IPS-15b (cell line): ENCODE measurements at regions not wholly inside any gene's neighbourhood (a gene's known extent, or its start where the extent isn't known, plus 50 kb on each side); places are given as distances from the start of the nearest gene placed in this dataset.

Experiments used
- H3K27me3 ChIP-seq: one replicate; pipeline ENCODE4 v1.6.1; 2013; ENCODE audit warnings: low read length; ENCODE audit not compliant: control insufficient read depth, insufficient read depth
- H3K36me3 ChIP-seq: one replicate; pipeline ENCODE4 v1.6.1; 2013; ENCODE audit warnings: low read length; ENCODE audit not compliant: control insufficient read depth, insufficient read depth
- H3K4me1 ChIP-seq: one replicate; pipeline ENCODE4 v1.6.1; 2013; ENCODE audit warnings: mild to moderate bottlenecking, low read length; ENCODE audit not compliant: control insufficient read depth, insufficient read depth
- H3K4me3 ChIP-seq: one replicate; pipeline ENCODE4 v1.5.1; 2013; ENCODE audit warnings: low read depth, low read length
- H3K9ac ChIP-seq: one replicate; pipeline ENCODE4 v1.6.1; 2013; ENCODE audit warnings: low read depth, mild to moderate bottlenecking, low read length
- H3K9me3 ChIP-seq: one replicate; pipeline ENCODE4 v1.6.1; 2013; ENCODE audit warnings: mild to moderate bottlenecking, low read length; ENCODE audit not compliant: control insufficient read depth, insufficient read depth

DNA sequence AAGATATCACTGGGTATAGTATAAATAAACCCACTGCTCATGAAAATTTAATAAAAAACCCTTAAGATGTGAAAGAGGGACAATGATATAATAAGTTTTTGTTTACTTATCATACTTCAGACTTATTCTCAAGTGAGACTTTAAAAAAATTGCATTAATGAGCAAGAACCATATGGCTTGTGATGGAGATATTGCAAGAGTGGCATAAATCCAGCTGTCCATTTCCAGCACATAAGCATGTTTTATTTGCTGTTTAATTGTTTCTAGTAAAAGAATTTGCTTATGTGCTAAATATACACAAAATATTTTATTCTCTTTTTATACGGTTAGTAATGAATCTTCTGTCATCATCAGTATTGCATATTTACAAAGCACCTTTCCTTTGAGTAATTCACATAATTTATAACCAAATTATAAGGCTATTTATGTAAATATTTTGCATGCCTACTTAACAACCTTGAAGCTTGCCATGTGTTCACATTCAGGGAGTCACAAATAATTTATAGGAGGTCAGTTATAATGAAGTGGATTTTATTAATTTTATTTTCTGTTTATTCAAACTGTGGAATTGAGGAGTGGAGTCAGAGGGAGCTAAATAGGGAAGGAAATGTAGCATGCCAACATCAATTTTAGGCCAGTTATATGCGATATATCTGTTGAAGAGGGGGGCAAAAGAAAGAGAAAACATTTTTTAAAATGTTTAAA lies 318.5 kb upstream of the CWC22 start:
- H3K9me3 ChIP-seq: no peaks in the 10 kb centered on the region
- H3K27me3 ChIP-seq: no peaks in the 10 kb centered on the region
- no peak overlapping the region for H3K9ac ChIP-seq
- H3K36me3 ChIP-seq: no peaks in the 10 kb centered on the region
- peaks cover 4% of the 10 kb centered on the region for H3K4me1 ChIP-seq
- no peak overlapping the region for H3K4me3 ChIP-seq

GRCh38 chr2:180324182-180324581 lies 317.1 kb upstream of the CWC22 start:
- Histone ChIP-seq H3K9ac (no peak overlapping the region), H3K4me3 (no peak overlapping the region), H3K27me3 (no peaks in the 10 kb centered on the region), H3K9me3 (no peaks in the 10 kb centered on the region), H3K4me1 (peaks cover 4% of the 10 kb centered on the region), H3K36me3 (no peaks in the 10 kb centered on the region)

DNA sequence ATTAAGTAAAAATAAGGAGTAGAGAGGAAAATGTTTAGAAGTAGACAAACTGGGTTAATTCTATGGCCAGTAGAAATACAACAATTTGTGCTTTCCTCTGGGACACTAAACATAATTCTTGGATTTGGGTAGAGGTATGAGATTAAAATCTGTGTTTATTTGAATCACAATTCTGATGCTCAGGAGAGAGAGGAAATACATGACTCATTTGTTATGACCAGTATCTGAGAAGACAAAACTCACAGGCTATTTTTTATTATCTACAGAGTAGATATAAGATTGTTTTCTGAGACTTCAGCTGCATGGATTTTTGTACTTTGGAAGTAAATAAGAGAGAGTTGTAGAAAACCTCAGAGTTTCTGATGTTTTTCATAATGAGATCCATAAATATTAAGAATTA lies 315.7 kb upstream of the CWC22 start:
- Histone ChIP-seq H3K36me3 (no peaks in the 10 kb centered on the region), H3K9me3 (no peaks in the 10 kb centered on the region), H3K27me3 (no peaks in the 10 kb centered on the region), H3K9ac (no peak overlapping the region), H3K4me1 (no peaks in the 10 kb centered on the region), H3K4me3 (no peak overlapping the region)

DNA sequence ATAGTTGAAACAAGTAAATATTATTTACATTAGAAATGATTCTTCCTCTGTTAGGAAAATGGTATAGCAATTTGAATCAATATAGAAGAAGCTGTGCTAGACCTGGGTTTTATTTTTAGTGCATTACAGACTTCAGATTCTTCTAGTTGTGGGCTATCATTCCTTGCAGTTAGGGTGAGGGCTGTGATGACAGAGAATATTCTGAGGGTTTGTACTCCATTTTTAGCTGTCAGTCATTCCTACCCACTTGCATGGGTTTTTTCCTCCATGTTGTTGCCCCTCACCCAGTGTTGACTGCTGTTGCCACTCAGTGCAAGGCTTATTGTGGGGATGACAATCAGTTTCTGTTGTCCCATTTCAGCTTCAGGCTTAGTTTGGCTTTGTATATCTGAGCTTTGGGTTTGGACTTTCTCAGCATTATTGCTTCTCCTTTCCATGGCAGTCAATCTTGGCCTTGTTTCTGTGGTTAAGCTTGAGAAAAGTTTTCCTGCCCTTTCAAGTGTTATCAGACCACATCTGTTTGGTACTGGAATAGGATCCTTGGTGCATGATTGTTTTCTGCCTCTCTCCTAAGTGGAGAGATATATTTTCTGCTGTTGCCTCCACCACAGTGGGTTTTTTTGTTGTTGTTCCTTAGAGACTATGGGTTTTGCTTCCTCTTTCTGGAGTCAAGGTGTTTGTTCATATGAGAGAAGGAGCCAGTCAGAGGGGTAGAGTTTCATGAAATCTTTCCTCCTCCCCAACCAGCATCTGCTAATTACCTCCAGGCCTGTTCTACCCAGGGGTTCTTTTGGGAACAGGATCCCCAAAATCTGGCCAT lies 312.7 kb upstream of the CWC22 start:
- Histone ChIP-seq H3K27me3 (no peaks in the 10 kb centered on the region), H3K9ac (no peak overlapping the region), H3K9me3 (no peaks in the 10 kb centered on the region), H3K4me3 (no peak overlapping the region), H3K4me1 (no peaks in the 10 kb centered on the region), H3K36me3 (no peaks in the 10 kb centered on the region)

DNA sequence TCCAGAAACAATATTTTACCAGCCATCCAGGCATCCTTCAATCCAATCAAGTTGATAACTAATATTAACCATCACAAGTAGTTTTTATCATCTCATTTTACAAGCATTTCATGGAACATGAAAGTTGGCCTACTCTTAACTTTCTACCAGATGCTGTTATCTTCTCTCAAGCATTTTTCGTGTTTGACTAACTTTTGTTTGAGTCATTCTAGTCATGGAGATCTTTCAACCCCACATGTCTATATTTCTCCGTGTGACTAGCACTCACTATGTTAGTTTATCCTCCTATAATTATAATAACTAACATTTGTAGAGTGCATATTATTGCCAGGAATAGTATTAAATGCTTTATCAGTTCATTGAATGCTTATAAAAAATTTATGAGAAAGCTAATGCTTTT lies 307.0 kb upstream of the CWC22 start:
- Histone ChIP-seq H3K9me3 (no peaks in the 10 kb centered on the region), H3K9ac (no peak overlapping the region), H3K4me1 (no peaks in the 10 kb centered on the region), H3K27me3 (no peaks in the 10 kb centered on the region), H3K4me3 (no peak overlapping the region), H3K36me3 (no peaks in the 10 kb centered on the region)

GRCh38 chr2:180312542-180312941 lies 305.4 kb upstream of the CWC22 start:
- H3K4me3 ChIP-seq: no peak overlapping the region
- no peaks in the 10 kb centered on the region for H3K4me1 ChIP-seq
- H3K9me3 ChIP-seq: no peaks in the 10 kb centered on the region
- H3K27me3 ChIP-seq: no peaks in the 10 kb centered on the region
- no peak overlapping the region for H3K9ac ChIP-seq
- no peaks in the 10 kb centered on the region for H3K36me3 ChIP-seq

DNA sequence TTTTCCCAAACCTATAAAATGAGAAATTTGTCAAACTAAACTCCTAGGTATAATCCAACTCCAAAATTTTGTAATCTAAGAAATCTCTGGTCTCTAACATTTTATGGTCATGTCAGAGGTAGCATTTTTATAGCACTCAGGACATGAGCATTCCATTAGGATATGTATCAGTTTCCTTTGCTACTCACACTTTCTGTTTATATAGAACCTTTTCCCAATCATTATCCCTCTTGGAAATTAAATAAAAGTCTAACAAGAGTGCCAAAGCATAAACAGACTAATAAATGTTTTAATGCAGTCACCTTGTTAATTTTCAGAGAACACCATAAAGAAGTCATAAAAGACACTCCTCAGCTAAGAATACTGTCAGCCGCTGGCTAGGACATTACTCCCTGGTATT lies 300.0 kb upstream of the CWC22 start:
- Histone ChIP-seq H3K4me1 (no peaks in the 10 kb centered on the region), H3K9me3 (no peaks in the 10 kb centered on the region), H3K36me3 (no peaks in the 10 kb centered on the region), H3K9ac (no peak overlapping the region), H3K4me3 (no peak overlapping the region), H3K27me3 (no peaks in the 10 kb centered on the region)

DNA sequence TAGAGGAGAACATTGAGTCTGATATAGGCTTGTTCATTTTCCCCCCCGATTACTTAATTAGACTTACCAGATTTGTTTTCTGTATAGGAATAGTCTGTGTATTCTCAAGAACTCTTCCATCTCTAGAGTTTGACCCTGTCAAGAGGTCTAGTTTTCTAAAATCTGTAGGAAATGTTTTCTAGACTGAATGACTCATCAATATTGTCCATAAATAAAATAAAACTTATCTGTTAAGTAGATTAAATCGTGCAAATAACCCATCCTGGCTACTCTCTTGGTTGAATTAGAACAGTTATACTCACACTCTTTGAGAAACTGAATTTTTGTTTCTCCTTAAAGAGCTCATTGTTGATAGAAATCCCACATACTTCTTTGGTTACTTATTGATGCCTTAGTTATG lies 299.2 kb upstream of the CWC22 start:
- H3K4me3 ChIP-seq: no peak overlapping the region
- H3K9me3 ChIP-seq: no peaks in the 10 kb centered on the region
- no peak overlapping the region for H3K9ac ChIP-seq
- H3K36me3 ChIP-seq: no peaks in the 10 kb centered on the region
- no peaks in the 10 kb centered on the region for H3K27me3 ChIP-seq
- H3K4me1 ChIP-seq: no peaks in the 10 kb centered on the region

DNA sequence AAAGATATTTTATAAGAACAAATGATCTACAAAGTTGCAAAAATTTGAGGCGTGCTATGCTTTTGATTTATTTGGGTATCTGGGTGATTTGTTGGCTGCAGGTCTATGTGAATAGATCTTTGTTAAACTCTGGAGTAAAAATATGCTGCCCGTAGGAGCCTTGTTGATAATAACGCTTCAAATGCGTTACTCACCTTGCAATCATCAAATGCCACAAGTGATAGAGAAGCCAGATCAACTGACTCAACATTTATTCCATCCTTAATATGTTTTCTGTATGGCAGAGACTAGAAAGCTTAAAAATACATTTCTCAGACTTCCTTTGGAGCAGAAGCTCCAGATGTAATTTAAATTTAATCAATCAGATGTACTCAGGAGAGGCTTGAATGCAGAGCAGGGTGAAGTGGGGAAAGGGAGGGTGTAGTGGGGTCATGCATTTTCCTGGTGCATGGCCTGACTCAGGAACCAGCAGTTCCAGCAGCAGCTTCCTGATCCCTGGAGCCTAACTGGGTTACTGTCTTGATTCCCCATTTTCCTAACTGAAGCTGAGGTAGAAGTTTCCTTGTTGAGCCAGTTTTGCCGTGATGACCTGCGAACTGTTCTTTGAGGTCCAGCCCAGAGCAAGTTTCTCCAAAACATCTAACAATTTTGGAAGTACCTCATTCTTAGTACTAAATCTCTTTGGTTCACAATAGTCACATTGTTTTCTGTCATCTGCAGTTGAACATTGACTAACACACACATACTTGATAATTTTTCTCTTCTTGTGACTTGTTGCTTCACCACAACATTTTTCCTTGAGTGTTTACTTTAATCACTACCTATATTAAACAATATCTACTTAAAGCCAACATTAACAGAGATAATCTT lies 284.7 kb upstream of the CWC22 start:
- no peaks in the 10 kb centered on the region for H3K27me3 ChIP-seq
- H3K9ac ChIP-seq: no peak overlapping the region
- H3K4me3 ChIP-seq: no peak overlapping the region

GRCh38 chr2:180291060-180291459 lies 284.0 kb upstream of the CWC22 start:
- H3K9ac ChIP-seq: no peak overlapping the region
- no peak overlapping the region for H3K4me3 ChIP-seq
- no peaks in the 10 kb centered on the region for H3K9me3 ChIP-seq
- no peaks in the 10 kb centered on the region for H3K27me3 ChIP-seq
- H3K36me3 ChIP-seq: no peaks in the 10 kb centered on the region
- H3K4me1 ChIP-seq: no peaks in the 10 kb centered on the region

More for the DNA sequence above, 284.7 kb upstream of the CWC22 start:
- Histone ChIP-seq H3K36me3 (no peaks in the 10 kb centered on the region), H3K4me1 (no peaks in the 10 kb centered on the region), H3K9me3 (no peaks in the 10 kb centered on the region)

- Histone ChIP-seq H3K9me3 (no peaks in the 10 kb centered on the region), H3K4me1 (no peaks in the 10 kb centered on the region), H3K4me3 (no peak overlapping the region), H3K36me3 (no peaks in the 10 kb centered on the region), H3K9ac (no peak overlapping the region), H3K27me3 (no peaks in the 10 kb centered on the region)
Measured at GRCh38 chr2:180289627-180290026, 282.5 kb upstream of the CWC22 start.
